ENCODE measurements at regions not wholly inside any gene's neighbourhood (a gene's known extent, or its start where the extent isn't known, plus 50 kb on each side); places are given as distances from the start of the nearest gene placed in this dataset.

DNA sequence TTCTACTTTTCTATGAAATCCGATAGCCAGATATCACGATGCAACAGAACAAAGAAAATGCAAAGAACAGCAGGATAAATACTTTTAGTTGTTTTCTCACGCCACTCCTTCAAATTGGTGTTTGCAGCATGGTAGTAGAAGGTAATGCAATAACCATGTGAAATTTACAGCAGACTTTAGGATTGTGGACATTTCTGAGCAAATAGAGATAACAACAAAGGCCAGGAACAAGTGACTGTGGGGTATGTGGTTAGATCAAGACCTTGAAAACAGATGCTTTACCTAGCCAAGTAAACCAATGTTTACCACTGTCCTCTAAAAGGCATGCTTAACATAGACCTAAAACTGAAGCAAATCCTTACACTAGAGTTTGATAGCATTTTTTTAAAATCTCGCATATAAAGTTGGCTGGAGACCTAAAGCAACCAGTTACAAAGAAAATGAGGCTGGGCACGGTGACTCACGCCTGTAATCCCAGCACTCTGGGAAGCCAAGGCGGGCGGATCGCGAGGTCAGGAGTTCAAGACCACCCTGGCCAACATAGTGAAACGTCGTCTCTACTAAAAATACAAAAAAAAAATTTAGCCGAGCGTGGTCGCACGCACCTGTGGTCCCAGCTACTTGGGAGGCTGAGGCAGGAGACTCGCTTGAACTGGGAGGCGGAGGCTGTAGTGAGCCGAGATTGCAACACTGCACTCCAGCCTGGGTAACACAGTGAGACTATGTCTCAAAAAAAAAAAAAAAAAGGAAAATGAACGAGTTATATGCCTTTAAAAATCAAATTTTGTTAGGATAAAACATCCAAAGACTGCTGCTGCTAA, 123.2 kb upstream of the FOXN3 start:
- TF ChIP-seq HSF1 (IDR thresholded peaks at IDR 0.05; ENCODE audit: low read depth, low read length) (no peak), POLR2AphosphoS2 (IDR thresholded peaks at IDR 0.05; ENCODE audit: low read depth, low read length) (no peak), SIX5 (IDR thresholded peaks at IDR 0.05; ENCODE audit: low read depth, low read length, severe bottlenecking) (no peak), FOXK2 (IDR thresholded peaks at IDR 0.05) (no peak)

All from GM12878 (cell line).